Omental fat pad (tissue), 3 donors: ENCODE measurements at regions not wholly inside any gene's neighbourhood (a gene's known extent, or its start where the extent isn't known, plus 50 kb on each side); places are given as distances from the start of the nearest gene placed in this dataset.
"Not testable (repeated sequence)": the region's sequence is repeated elsewhere in the genome, so short reads cannot be mapped to it uniquely, and the experiment has no call there.

Experiments used
- ATAC-seq: fragments of 150-250 bp; one replicate; pipeline ENCODE4 v1.9.1; 2016; ENCODE audit warnings: mild to moderate bottlenecking, moderate library complexity; ENCODE audit not compliant: low FRiP score
- DNase-seq: peaks from one replicate; pipeline ENCODE4 v3.0.0-alpha.2; 2019; ENCODE audit warnings: low spot score
- TF ChIP-seq, protein P1 (sequence below), 3 donors: fragments of 450-650 bp; IDR thresholded peaks; one replicate each; pipeline ENCODE4 v1.5.1; 2016 to 2017; ENCODE audit warnings: antibody characterized with exemption in 3 of 3, mild to moderate bottlenecking in 3 of 3, moderate library complexity in 2 of 3

DNA sequence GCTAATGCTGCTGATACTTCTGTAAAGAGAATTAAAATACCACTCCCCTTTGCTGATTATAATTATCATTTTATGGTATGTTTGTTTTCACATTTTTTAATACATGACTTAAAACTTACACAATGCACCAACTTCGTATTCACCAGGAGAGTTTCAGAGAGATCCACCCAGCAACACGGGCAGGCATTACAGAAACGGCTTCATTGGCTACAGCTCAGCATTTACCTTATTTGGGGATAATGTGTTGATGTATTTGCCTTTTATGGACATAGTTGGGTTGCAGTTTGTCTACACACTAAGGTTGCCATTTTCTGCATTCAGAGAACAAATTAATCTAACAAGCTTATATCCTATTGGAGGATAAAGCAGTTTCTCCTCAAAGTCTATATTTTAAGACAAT is 423.6 kb downstream of the PRDM9 start:
- DNase-seq = no peak
- TF ChIP-seq, protein P1, sequence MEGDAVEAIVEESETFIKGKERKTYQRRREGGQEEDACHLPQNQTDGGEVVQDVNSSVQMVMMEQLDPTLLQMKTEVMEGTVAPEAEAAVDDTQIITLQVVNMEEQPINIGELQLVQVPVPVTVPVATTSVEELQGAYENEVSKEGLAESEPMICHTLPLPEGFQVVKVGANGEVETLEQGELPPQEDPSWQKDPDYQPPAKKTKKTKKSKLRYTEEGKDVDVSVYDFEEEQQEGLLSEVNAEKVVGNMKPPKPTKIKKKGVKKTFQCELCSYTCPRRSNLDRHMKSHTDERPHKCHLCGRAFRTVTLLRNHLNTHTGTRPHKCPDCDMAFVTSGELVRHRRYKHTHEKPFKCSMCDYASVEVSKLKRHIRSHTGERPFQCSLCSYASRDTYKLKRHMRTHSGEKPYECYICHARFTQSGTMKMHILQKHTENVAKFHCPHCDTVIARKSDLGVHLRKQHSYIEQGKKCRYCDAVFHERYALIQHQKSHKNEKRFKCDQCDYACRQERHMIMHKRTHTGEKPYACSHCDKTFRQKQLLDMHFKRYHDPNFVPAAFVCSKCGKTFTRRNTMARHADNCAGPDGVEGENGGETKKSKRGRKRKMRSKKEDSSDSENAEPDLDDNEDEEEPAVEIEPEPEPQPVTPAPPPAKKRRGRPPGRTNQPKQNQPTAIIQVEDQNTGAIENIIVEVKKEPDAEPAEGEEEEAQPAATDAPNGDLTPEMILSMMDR (IDR thresholded peaks at IDR 0.05) = no peak
- no peak for ATAC-seq

DNA sequence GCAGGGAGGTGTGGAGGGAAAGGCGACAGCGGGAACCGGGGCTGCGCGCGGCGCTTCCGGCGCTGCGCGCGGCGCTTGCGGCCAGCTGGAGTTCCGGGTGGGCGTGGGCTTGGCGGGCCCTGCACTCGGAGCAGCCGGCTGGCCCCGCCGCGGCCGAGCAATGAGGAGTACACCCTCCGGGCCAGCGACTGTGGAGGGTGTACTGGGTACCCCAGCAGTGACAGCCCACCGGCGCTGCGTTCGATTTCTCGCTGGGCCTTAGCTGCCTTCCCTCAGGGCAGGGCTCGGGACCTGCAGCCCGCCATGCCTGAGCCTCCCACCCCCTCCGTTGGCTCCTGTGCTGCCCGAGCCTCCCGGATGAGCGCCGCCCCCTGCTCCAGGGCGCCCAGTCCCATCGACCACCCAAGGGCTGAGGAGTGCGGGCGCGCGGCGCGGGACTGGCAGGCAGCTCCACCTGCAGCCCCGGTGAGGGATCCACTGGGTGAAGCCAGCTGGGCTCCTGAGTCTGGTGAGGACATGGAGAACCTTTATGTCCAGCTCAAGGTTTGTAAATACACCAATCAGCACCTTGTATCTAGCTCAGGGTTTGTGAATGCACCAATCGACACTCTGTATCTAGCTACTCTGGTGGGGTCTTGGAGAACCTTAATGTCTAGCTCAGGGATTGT is 444.0 kb downstream of the PRDM9 start:
- ATAC-seq, DNase-seq: not testable (repeated sequence)

DNA sequence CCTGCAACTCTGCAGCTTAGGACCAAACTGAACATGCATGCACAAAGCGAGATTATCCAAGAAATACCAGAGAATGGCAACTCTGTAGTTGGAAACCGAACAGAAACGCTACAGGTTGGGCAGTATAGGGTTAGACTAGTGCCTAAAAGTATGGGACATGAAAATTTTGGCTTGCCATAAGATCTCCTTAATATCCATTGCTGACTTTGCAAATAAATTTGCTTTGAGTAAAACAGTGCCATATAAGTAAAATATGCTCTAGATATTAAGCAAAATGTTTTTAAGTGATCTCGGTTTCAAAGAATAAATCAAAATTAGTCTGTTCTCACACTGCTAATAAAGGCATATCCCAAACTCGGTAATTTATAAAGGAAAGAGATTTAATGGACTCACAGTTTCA is 456.0 kb downstream of the PRDM9 start:
- ATAC-seq (no peak), DNase-seq (no peak)
- TF ChIP-seq, protein P1 (IDR thresholded peaks at IDR 0.05) = no peak

DNA sequence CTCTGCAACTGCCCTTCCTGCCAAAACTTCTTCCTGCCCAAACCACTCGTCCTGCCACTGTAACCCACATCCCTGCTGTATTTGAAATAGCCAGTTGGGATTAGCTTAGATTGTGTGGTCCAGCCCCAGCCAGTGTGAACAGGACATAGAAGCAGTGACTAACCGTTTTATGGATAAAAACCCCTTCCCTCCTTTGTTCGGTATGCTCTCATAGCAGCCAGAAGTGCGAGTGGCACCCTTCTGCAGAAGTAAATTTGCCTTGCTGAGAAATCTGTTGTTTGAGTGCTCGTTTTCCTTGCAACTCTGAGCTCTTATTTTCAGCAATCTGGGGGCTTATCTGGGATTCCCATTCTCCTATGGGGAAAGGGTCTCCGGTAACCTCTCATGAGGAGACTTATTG is 470.0 kb downstream of the PRDM9 start:
- ATAC-seq (no peak), DNase-seq (no peak)
- TF ChIP-seq, protein P1 (IDR thresholded peaks at IDR 0.05) = no peak

DNA sequence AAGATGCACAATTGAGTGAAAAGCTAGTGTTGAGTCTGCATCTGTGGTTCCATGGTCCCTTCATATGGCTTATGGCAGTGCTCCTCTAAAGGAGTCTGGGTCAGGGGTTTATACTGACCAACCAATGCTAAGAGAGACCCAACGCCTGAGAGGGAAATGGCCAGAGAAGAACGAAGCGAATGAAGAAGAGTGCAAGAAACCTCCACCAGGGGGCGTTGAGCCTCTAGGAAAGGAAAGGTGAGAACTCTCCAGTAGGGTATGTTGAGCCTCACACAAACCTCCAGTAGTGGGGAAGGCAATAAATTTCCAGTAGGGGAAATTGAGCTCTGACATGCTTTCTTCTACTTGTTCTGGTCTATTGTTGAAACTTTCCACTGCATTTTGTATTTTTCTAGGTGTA is 470.6 kb downstream of the PRDM9 start:
- DNase-seq = no peak
- no peak for ATAC-seq
- TF ChIP-seq, protein P1 (IDR thresholded peaks at IDR 0.05) = no peak

DNA sequence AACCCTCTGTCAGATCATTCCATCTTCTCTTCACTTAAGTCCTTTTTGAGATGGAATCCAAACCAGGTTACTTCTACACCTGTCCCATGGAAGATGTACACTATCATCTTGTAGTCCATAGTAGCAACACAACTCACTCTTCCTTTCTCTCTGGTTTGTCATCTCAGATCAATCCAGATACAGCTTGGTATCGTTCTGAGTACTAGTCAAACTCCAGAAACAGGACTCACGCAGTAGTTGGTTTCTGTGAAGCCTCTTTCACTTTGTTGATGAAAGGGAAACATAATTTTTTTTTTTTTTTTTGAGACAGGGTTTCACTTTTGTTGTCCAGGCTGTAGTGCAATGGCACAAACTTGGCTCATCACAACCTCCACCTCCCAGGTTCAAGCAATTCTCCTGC is 484.0 kb downstream of the PRDM9 start:
- no peak for DNase-seq
- TF ChIP-seq, protein P1 (IDR thresholded peaks at IDR 0.05) = no peak
- ATAC-seq = no peak

DNA sequence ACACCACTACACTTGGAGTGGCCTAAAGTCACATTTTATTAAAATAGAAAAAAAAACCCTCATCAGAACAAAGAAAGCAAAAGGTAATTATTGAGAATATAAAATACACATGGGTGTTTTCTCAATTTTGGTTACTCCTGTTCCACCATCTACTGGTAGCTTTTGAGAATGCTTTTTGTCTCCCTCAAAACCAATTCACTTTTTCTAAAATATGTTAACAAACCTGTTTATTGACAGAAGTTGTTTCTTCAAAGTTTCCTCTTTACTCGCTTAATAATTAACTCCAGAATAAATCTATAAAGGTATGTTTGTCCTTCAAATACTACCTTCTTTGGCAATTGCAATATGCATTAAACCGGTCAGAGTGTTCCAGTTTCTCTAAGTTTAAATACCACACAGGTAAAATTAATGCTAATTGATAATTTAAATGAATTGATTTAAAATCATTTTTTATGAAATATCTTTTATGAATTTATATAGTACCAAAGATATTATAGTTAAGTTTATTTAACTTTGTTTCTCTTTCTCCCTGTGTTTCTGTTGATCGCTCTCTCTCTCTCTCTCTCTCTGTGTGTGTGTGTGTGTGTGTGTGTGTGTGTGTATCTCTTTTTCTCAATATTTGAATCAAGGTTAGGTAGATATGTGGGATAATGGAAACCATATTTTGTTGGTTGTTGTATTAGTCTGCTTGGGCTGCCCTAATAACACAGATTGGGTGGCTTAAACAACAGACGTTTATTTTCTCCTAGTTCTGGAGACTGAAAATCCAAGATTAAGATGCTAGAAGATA is 487.4 kb downstream of the PRDM9 start:
- DNase-seq = no peak
- TF ChIP-seq, protein P1 (IDR thresholded peaks at IDR 0.05) = no peak
- no peak for ATAC-seq
